Lung (tissue), 11 donors: ENCODE measurements at regions not wholly inside any gene's neighbourhood (a gene's known extent, or its start where the extent isn't known, plus 50 kb on each side); places are given as distances from the start of the nearest gene placed in this dataset.
A peak's percentile ranks its signal among the peaks of the same experiment; 100 is the strongest.

Experiments used
- ATAC-seq: fragments of 200-7000 bp; cut with Tn5 transposase; one replicate; pipeline ENCODE4 v1.9.1; 2020; ENCODE audit warnings: moderate number of reproducible peaks; ENCODE audit not compliant: insufficient read depth, low FRiP score
- DNase-seq, 3 donors: peaks; one replicate each; pipeline ENCODE4 v3.0.0-alpha.2; 2013 to 2017
- H3K27ac ChIP-seq, 2 donors: one replicate each; pipeline ENCODE4 v1.5.1; 2013; ENCODE audit warnings: mild to moderate bottlenecking in 2 of 2, moderate library complexity in 2 of 2, control low read depth in 1 of 2, inconsistent platforms in 1 of 2, low read depth in 1 of 2, low read length in 1 of 2
- H3K27me3 ChIP-seq, 3 donors: one replicate each; pipeline ENCODE4 v1.5.1; 2013; ENCODE audit warnings: low read length in 2 of 3; ENCODE audit not compliant: control insufficient read depth in 3 of 3, insufficient read depth in 3 of 3
- H3K36me3 ChIP-seq, 4 donors: one replicate each; pipeline ENCODE4 v1.5.1; 2013; ENCODE audit warnings: low read length in 4 of 4, mild to moderate bottlenecking in 1 of 4, moderate library complexity in 1 of 4; ENCODE audit not compliant: control insufficient read depth in 4 of 4, insufficient read depth in 4 of 4
- H3K4me1 ChIP-seq, 5 donors: one replicate each; pipeline ENCODE4 v1.5.1; 2013; ENCODE audit warnings: low read length in 5 of 5, mild to moderate bottlenecking in 2 of 5, moderate library complexity in 1 of 5; ENCODE audit not compliant: control insufficient read depth in 5 of 5, insufficient read depth in 5 of 5
- H3K4me3 ChIP-seq: one replicate; pipeline ENCODE4 v1.5.1; 2013; ENCODE audit warnings: mild to moderate bottlenecking, control low read depth, moderate library complexity
- H3K9ac ChIP-seq, 2 donors: one replicate each; pipeline ENCODE4 v1.5.1; 2013; ENCODE audit warnings: low read length in 2 of 2, control low read depth in 1 of 2; ENCODE audit not compliant: insufficient read depth in 1 of 2
- H3K9me3 ChIP-seq, 4 donors: one replicate each; pipeline ENCODE4 v1.5.1; 2013; ENCODE audit warnings: low read length in 3 of 4, mild to moderate bottlenecking in 1 of 4, moderate library complexity in 1 of 4; ENCODE audit not compliant: control insufficient read depth in 4 of 4, insufficient read depth in 3 of 4
- WGBS, 2 donors: extraction: QIAGEN DNeasy Blood & Tissue Kit; methylation state at CpG; one replicate each; pipeline ENCODE4 v1.1.7; 2013; 5-methylcytosine and 5-hydroxymethylcytosine counted together
- TF ChIP-seq, protein P1 (sequence below): IDR thresholded peaks from 2 replicates; pipeline ENCODE4 v1.5.1; 2012; ENCODE audit warnings: mild to moderate bottlenecking; ENCODE audit errors: control extremely low read depth, extremely low read depth
- donor health status: control.
- donor health status: control.
- donor health status: Bipolar disorder and iron deficiency.
- donor health status: healthy.
- donor health status: DM: yes; HTN: yes; CAD: no.

DNA sequence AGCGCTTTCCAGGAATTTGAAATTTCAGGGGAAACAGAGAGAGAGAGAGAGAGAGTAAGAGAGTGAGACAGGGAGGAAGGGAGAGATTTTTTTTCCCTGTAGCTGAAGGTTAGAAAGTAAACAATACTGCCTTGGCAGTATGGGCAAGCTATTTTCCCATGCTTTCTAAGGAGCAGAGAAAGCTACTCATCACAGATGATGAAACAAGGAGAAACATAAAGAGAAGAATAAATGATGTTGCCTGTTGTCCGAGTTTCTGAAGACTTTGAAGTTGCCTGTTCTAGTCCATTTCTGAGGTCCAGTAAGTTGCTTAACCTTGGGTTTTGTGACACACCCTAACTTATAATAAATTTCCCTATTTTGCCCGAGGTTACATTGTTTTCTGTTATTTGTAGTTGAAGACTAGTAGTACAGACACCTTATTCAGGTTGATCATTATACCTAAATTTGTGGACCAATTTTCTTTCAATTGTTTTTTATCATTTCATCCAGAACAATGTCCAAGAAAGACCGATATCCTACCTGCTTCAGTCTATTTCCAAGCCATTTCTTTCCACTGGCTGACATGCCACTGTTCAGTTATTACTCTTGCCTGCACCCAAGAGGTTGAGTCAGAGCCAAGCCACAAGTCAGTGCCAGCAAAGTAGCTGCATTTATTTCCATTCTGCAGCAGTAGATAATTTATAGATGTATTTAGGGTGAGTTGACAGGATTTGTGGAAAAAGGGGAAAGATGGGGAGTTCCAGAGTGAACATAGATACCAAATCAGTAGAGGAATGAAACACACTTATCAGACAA, 49.7 kb upstream of the SLC16A2 start:
- Histone ChIP-seq H3K36me3 (no peaks in the 10 kb centered on the region), H3K9ac (no peak overlapping the region), H3K9me3 (no peaks in the 10 kb centered on the region), H3K4me1 (no peaks in the 10 kb centered on the region), H3K4me3 (no peak overlapping the region), H3K27ac (no peak overlapping the region), H3K27me3 (peaks cover 3 to 10% (median 4%) of the 10 kb centered on the region in 3 donors)
- DNase-seq (peak in 1 of 3 donors; percentile 5), ATAC-seq (no peak)
- TF ChIP-seq, protein P1, sequence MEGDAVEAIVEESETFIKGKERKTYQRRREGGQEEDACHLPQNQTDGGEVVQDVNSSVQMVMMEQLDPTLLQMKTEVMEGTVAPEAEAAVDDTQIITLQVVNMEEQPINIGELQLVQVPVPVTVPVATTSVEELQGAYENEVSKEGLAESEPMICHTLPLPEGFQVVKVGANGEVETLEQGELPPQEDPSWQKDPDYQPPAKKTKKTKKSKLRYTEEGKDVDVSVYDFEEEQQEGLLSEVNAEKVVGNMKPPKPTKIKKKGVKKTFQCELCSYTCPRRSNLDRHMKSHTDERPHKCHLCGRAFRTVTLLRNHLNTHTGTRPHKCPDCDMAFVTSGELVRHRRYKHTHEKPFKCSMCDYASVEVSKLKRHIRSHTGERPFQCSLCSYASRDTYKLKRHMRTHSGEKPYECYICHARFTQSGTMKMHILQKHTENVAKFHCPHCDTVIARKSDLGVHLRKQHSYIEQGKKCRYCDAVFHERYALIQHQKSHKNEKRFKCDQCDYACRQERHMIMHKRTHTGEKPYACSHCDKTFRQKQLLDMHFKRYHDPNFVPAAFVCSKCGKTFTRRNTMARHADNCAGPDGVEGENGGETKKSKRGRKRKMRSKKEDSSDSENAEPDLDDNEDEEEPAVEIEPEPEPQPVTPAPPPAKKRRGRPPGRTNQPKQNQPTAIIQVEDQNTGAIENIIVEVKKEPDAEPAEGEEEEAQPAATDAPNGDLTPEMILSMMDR = no peak
- WGBS, 2 donors = 54 to 77% methylated on average over 4 of the region's 4 CpGs
